H9 (cell line): ENCODE measurements at regions not wholly inside any gene's neighbourhood (a gene's known extent, or its start where the extent isn't known, plus 50 kb on each side); places are given as distances from the start of the nearest gene placed in this dataset.

Experiments
- DNase-seq: peaks from one replicate; pipeline ENCODE4 v3.0.0-alpha.2; 2017
- H2AFZ ChIP-seq: one replicate; pipeline ENCODE4 v1.6.1; 2013; ENCODE audit warnings: mild to moderate bottlenecking, low read length, control low read depth, moderate library complexity
- H2AK5ac ChIP-seq: 2 replicates; pipeline ENCODE4 v1.6.1; 2013; ENCODE audit warnings: low read length, control low read depth, mixed read lengths; ENCODE audit not compliant: insufficient read length
- H2BK120ac ChIP-seq: one replicate; pipeline ENCODE4 v1.6.1; 2013; ENCODE audit warnings: low read depth, mild to moderate bottlenecking, low read length, control low read depth, inconsistent platforms; ENCODE audit not compliant: poor library complexity, severe bottlenecking
- H2BK12ac ChIP-seq: 2 replicates; pipeline ENCODE4 v1.6.1; 2013; ENCODE audit warnings: low read length, control low read depth, mixed read lengths, low read depth; ENCODE audit not compliant: insufficient read length
- H2BK15ac ChIP-seq: 2 replicates; pipeline ENCODE4 v1.6.1; 2013; ENCODE audit warnings: low read depth, low read length, control low read depth
- H2BK20ac ChIP-seq: one replicate; pipeline ENCODE4 v1.6.1; 2013; ENCODE audit warnings: low read depth, mild to moderate bottlenecking, low read length, control low read depth, inconsistent platforms; ENCODE audit not compliant: poor library complexity, severe bottlenecking
- H2BK5ac ChIP-seq: 2 replicates; pipeline ENCODE4 v1.6.1; 2013; ENCODE audit warnings: low read length, control low read depth, mixed read lengths; ENCODE audit not compliant: insufficient read length
- H3K14ac ChIP-seq: 2 replicates; pipeline ENCODE4 v1.6.1; 2013; ENCODE audit warnings: low read length, control low read depth; ENCODE audit not compliant: insufficient read depth
- H3K18ac ChIP-seq: 2 replicates; pipeline ENCODE4 v1.6.1; 2013; ENCODE audit warnings: low read depth, mild to moderate bottlenecking, mixed read lengths, low read length, control low read depth; ENCODE audit not compliant: insufficient read length
- H3K23ac ChIP-seq: 2 replicates; pipeline ENCODE4 v1.6.1; 2013; ENCODE audit warnings: low read length, control low read depth, mixed read lengths, low read depth; ENCODE audit not compliant: insufficient read length
- H3K23me2 ChIP-seq: 2 replicates; pipeline ENCODE4 v1.6.1; 2013; ENCODE audit warnings: low read depth, mild to moderate bottlenecking, mixed read lengths, low read length, control low read depth; ENCODE audit not compliant: insufficient read length, poor library complexity, severe bottlenecking
- H3K27ac ChIP-seq: 2 replicates; pipeline ENCODE4 v1.5.1; 2013; ENCODE audit warnings: low read length, control low read depth, mixed read lengths, low read depth; ENCODE audit not compliant: insufficient read length
- H3K27me3 ChIP-seq: 2 replicates; pipeline ENCODE4 v1.6.1; 2013; ENCODE audit warnings: low read length, control low read depth, inconsistent platforms; ENCODE audit not compliant: insufficient read depth
- H3K4ac ChIP-seq: 2 replicates; pipeline ENCODE4 v1.6.1; 2013; ENCODE audit warnings: low read depth, mild to moderate bottlenecking, control low read depth, inconsistent platforms, low read length, moderate library complexity
- H3K4me1 ChIP-seq: 2 replicates; pipeline ENCODE4 v1.6.1; 2013; ENCODE audit warnings: low read length, control low read depth, inconsistent platforms; ENCODE audit not compliant: insufficient read depth
- H3K4me2 ChIP-seq: 2 replicates; pipeline ENCODE4 v1.6.1; 2013; ENCODE audit warnings: low read length, control low read depth, mixed read lengths; ENCODE audit not compliant: insufficient read length, insufficient read depth
- H3K56ac ChIP-seq: 2 replicates; pipeline ENCODE4 v1.6.1; 2013; ENCODE audit warnings: low read depth, mild to moderate bottlenecking, mixed read lengths, low read length, control low read depth; ENCODE audit not compliant: insufficient read length
- H3K79me1 ChIP-seq: 2 replicates; pipeline ENCODE4 v1.6.1; 2013; ENCODE audit warnings: low read depth, mild to moderate bottlenecking, moderate library complexity, low read length, control low read depth, inconsistent platforms; ENCODE audit not compliant: insufficient read depth, poor library complexity, severe bottlenecking
- H3K79me2 ChIP-seq: 2 replicates; pipeline ENCODE4 v1.6.1; 2013; ENCODE audit warnings: low read length, control low read depth, inconsistent platforms; ENCODE audit not compliant: insufficient read depth
- H3K9ac ChIP-seq: 2 replicates; pipeline ENCODE4 v1.6.1; 2013; ENCODE audit warnings: low read length, control low read depth, mixed read lengths; ENCODE audit not compliant: insufficient read length; ENCODE audit errors: extremely low read depth
- H3K9me3 ChIP-seq: one replicate; pipeline ENCODE4 v1.6.1; 2013; ENCODE audit warnings: low read depth, low read length, inconsistent platforms; ENCODE audit not compliant: control insufficient read depth
- H3T11ph ChIP-seq: one replicate; pipeline ENCODE4 v1.6.1; 2013; ENCODE audit warnings: mild to moderate bottlenecking, low read length, control low read depth, inconsistent platforms
- H4K20me1 ChIP-seq: one replicate; pipeline ENCODE4 v1.6.1; 2013; ENCODE audit not compliant: control insufficient read depth, insufficient read length, insufficient read depth
- H4K5ac ChIP-seq: 2 replicates; pipeline ENCODE4 v1.6.1; 2013; ENCODE audit warnings: low read depth, mild to moderate bottlenecking, mixed read lengths, low read length, control low read depth; ENCODE audit not compliant: insufficient read length
- H4K8ac ChIP-seq: replicated peaks from 2 replicates; pipeline ENCODE4 v1.6.1; 2013; ENCODE audit warnings: low read length, control low read depth, mixed read lengths, low read depth; ENCODE audit not compliant: insufficient read length
- H4K91ac ChIP-seq: 2 replicates; pipeline ENCODE4 v1.6.1; 2013; ENCODE audit warnings: low read depth, mild to moderate bottlenecking, moderate library complexity, mixed read lengths, low read length, control low read depth; ENCODE audit not compliant: insufficient read length
- H3K27ac Mint-ChIP-seq, 3 experiments: 2 replicates in 2 of 3; 3 replicates in 1 of 3; pipeline ENCODE4 v1.8.0; 2020 to 2021; ENCODE audit warnings: mixed read lengths in 3 of 3, mild to moderate bottlenecking in 1 of 3, moderate library complexity in 1 of 3
- H3K27me3 Mint-ChIP-seq: 2 replicates; pipeline ENCODE4 v1.8.0; 2021; ENCODE audit warnings: low read depth, mild to moderate bottlenecking, moderate library complexity, mixed read lengths
- H3K36me3 Mint-ChIP-seq, 3 experiments: 2 replicates in 2 of 3; 3 replicates in 1 of 3; pipeline ENCODE4 v1.8.0; 2020 to 2021; ENCODE audit warnings: low read depth in 3 of 3, mixed read lengths in 3 of 3; ENCODE audit not compliant: insufficient read depth in 1 of 3
- H3K4me1 Mint-ChIP-seq, 2 experiments: 2 replicates each; pipeline ENCODE4 v1.8.0; 2020; ENCODE audit warnings: mixed read lengths in 2 of 2
- H3K4me3 Mint-ChIP-seq, 2 experiments: 2 replicates in 1 of 2; 3 replicates in 1 of 2; pipeline ENCODE4 v1.8.0; 2020 to 2021; ENCODE audit warnings: mild to moderate bottlenecking in 2 of 2, mixed read lengths in 2 of 2, moderate library complexity in 1 of 2
- H3K9me3 Mint-ChIP-seq, 2 experiments: 2 replicates in 1 of 2; 3 replicates in 1 of 2; pipeline ENCODE4 v1.8.0; 2020; ENCODE audit warnings: mild to moderate bottlenecking in 2 of 2, mixed read lengths in 2 of 2, moderate library complexity in 1 of 2
- WGBS: extraction: QIAGEN DNeasy Blood & Tissue Kit; methylation state at CpG from one replicate; pipeline ENCODE4 v1.1.7; 2013; ENCODE audit warnings: missing lambda C conversion rate, low lambda C conversion rate, mixed read lengths; ENCODE audit not compliant: insufficient read length; ENCODE audit errors: extremely low coverage; 5-methylcytosine and 5-hydroxymethylcytosine counted together
- TF ChIP-seq, protein P1 (sequence below): fragments of 200-600 bp; sonication (generic); conservative IDR thresholded peaks from 3 replicates; pipeline ENCODE4 v1.8.0; 2021; ENCODE audit warnings: antibody characterized with exemption, mild to moderate bottlenecking

DNA sequence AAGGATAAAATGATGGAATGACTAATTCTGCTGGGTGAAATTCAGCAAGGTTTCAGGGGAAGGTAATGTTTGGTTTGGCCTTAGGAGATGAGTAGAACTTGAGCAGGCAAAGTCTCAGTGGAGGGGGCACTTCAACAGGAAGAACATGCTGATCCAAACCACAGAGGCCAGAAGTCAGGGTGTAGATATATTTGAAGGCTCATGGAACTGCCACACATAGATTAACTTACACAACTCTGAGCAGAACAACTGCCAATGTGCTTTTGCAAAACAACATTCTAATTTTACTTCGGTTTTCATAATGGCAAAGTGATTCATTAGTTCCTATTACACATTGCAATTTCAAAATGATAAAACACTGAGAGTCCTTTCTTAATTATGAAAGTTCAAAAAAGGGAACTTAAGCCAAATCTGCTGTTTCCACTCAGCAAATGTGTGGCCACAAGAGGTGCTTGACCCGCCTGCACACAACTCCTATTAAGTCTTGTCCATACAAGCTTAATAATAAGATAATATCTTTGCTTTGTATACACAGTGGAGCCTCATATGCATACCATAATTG, 284.8 kb downstream of the MREG start:
- Histone ChIP-seq H2BK5ac (no peak overlapping the region), H3K18ac (no peak overlapping the region), H3K14ac (no peak overlapping the region), H4K20me1 (no peaks in the 10 kb centered on the region), H2AK5ac (no peak overlapping the region), H2AFZ (no peak overlapping the region), H3K4me2 (no peak overlapping the region), H3K9me3 (no peaks in the 10 kb centered on the region), H2BK120ac (no peak overlapping the region), H3K27ac (no peak overlapping the region), H3K4ac (no peak overlapping the region), H3K79me1 (no peaks in the 10 kb centered on the region), H2BK15ac (no peak overlapping the region), H3K4me1 (no peaks in the 10 kb centered on the region), H3K79me2 (no peaks in the 10 kb centered on the region), H3K27me3 (no peaks in the 10 kb centered on the region), H4K91ac (no peak overlapping the region), H2BK12ac (no peak overlapping the region), H4K8ac (no peak overlapping the region), H3K56ac (no peak overlapping the region), H3K9ac (no peak overlapping the region), H3T11ph (no peak overlapping the region), H3K23me2 (no peaks in the 10 kb centered on the region), H4K5ac (no peak overlapping the region), H2BK20ac (no peak overlapping the region), H3K23ac (no peak overlapping the region)
- Mint-ChIP-seq H3K27me3 (no peaks in the 10 kb centered on the region), H3K4me3 (no peak overlapping the region), H3K36me3 (no peaks in the 10 kb centered on the region), H3K9me3 (no peaks in the 10 kb centered on the region), H3K27ac (no peak overlapping the region), H3K4me1 (no peaks in the 10 kb centered on the region)
- TF ChIP-seq, protein P1, sequence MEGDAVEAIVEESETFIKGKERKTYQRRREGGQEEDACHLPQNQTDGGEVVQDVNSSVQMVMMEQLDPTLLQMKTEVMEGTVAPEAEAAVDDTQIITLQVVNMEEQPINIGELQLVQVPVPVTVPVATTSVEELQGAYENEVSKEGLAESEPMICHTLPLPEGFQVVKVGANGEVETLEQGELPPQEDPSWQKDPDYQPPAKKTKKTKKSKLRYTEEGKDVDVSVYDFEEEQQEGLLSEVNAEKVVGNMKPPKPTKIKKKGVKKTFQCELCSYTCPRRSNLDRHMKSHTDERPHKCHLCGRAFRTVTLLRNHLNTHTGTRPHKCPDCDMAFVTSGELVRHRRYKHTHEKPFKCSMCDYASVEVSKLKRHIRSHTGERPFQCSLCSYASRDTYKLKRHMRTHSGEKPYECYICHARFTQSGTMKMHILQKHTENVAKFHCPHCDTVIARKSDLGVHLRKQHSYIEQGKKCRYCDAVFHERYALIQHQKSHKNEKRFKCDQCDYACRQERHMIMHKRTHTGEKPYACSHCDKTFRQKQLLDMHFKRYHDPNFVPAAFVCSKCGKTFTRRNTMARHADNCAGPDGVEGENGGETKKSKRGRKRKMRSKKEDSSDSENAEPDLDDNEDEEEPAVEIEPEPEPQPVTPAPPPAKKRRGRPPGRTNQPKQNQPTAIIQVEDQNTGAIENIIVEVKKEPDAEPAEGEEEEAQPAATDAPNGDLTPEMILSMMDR: no peak
- no CpG with 5 or more reads among the region's 2 CpGs for WGBS
- no peak for DNase-seq
